ENCODE measurements at regions not wholly inside any gene's neighbourhood (a gene's known extent, or its start where the extent isn't known, plus 50 kb on each side); places are given as distances from the start of the nearest gene placed in this dataset.

GRCh38 chr20:7264137-7264536 is 496.7 kb downstream of the BMP2 start:
- no peaks in the 10 kb centered on the region for H3K27me3 Mint-ChIP-seq
- H3K27ac ChIP-seq (ENCODE audit: low read depth, low read length) = no peak overlapping the region
- no peaks in the 10 kb centered on the region for H3K36me3 Mint-ChIP-seq
- no peak overlapping the region for H3K27ac Mint-ChIP-seq
- peaks cover 0 to 20% (median 3%) of the 10 kb centered on the region in 5 donors for H3K9me3 Mint-ChIP-seq
- no peaks in the 10 kb centered on the region for H3K4me1 Mint-ChIP-seq
- H3K36me3 ChIP-seq (ENCODE audit: insufficient read depth, low read length) = no peaks in the 10 kb centered on the region
- no peaks in the 10 kb centered on the region for H3K4me1 ChIP-seq (ENCODE audit: insufficient read depth, low read length)
- no peak for DNase-seq
- H3K4me3 Mint-ChIP-seq = no peak overlapping the region
- ChIA-PET POLR2A (no interaction called here), CTCF (no interaction called here)
- no peaks in the 10 kb centered on the region for H3K27me3 ChIP-seq (ENCODE audit: insufficient read depth, low read length, poor library complexity, severe bottlenecking)
- no peak overlapping the region for H3K4me3 ChIP-seq (ENCODE audit: low read length)
- no peaks in the 10 kb centered on the region for H3K9me3 ChIP-seq (ENCODE audit: low read length)

GRCh38 chr20:7269452-7269851 is 502.0 kb downstream of the BMP2 start:
- Histone ChIP-seq H3K27me3 (ENCODE audit: insufficient read depth, low read length, poor library complexity, severe bottlenecking) (no peaks in the 10 kb centered on the region), H3K36me3 (ENCODE audit: insufficient read depth, low read length) (no peaks in the 10 kb centered on the region), H3K4me3 (ENCODE audit: low read length) (no peak overlapping the region), H3K9me3 (ENCODE audit: low read length) (no peaks in the 10 kb centered on the region), H3K4me1 (ENCODE audit: insufficient read depth, low read length) (no peaks in the 10 kb centered on the region), H3K27ac (ENCODE audit: low read depth, low read length) (no peak overlapping the region)
- no peak for DNase-seq
- POLR2A ChIA-PET = no interaction called here
- peaks cover 0 to 27% (median 6%) of the 10 kb centered on the region in 5 donors for H3K9me3 Mint-ChIP-seq
- H3K36me3 Mint-ChIP-seq = no peaks in the 10 kb centered on the region
- no peak overlapping the region for H3K4me3 Mint-ChIP-seq
- no peaks in the 10 kb centered on the region for H3K27me3 Mint-ChIP-seq
- CTCF ChIA-PET = no interaction called here
- H3K27ac Mint-ChIP-seq = no peak overlapping the region
- no peaks in the 10 kb centered on the region for H3K4me1 Mint-ChIP-seq

GRCh38 chr20:7272512-7272911 is 505.0 kb downstream of the BMP2 start:
- ChIA-PET POLR2A (no interaction called here), CTCF (no interaction called here)
- DNase-seq = no peak
- no peak overlapping the region for H3K4me3 ChIP-seq (ENCODE audit: low read length)
- no peak overlapping the region for H3K27ac Mint-ChIP-seq
- no peaks in the 10 kb centered on the region for H3K36me3 ChIP-seq (ENCODE audit: insufficient read depth, low read length)
- H3K27me3 ChIP-seq (ENCODE audit: insufficient read depth, low read length, poor library complexity, severe bottlenecking) = no peaks in the 10 kb centered on the region
- H3K27me3 Mint-ChIP-seq = no peaks in the 10 kb centered on the region
- H3K4me1 ChIP-seq (ENCODE audit: insufficient read depth, low read length) = no peaks in the 10 kb centered on the region
- no peak overlapping the region for H3K4me3 Mint-ChIP-seq
- no peaks in the 10 kb centered on the region for H3K36me3 Mint-ChIP-seq
- H3K9me3 Mint-ChIP-seq = peaks cover 3 to 26% (median 6%) of the 10 kb centered on the region in 5 donors
- H3K4me1 Mint-ChIP-seq = no peaks in the 10 kb centered on the region
- no peak overlapping the region for H3K27ac ChIP-seq (ENCODE audit: low read depth, low read length)
- H3K9me3 ChIP-seq (ENCODE audit: low read length) = no peaks in the 10 kb centered on the region

- Mint-ChIP-seq H3K36me3 (no peaks in the 10 kb centered on the region), H3K9me3 (peaks cover 3 to 24% (median 5%) of the 10 kb centered on the region in 5 donors), H3K27ac (no peak overlapping the region), H3K4me3 (no peak overlapping the region), H3K4me1 (no peaks in the 10 kb centered on the region), H3K27me3 (no peaks in the 10 kb centered on the region)
- POLR2A ChIA-PET = no interaction called here
- Histone ChIP-seq H3K9me3 (ENCODE audit: low read length) (no peaks in the 10 kb centered on the region), H3K27me3 (ENCODE audit: insufficient read depth, low read length, poor library complexity, severe bottlenecking) (no peaks in the 10 kb centered on the region), H3K4me1 (ENCODE audit: insufficient read depth, low read length) (no peaks in the 10 kb centered on the region), H3K27ac (ENCODE audit: low read depth, low read length) (no peak overlapping the region), H3K36me3 (ENCODE audit: insufficient read depth, low read length) (no peaks in the 10 kb centered on the region), H3K4me3 (ENCODE audit: low read length) (no peak overlapping the region)
- DNase-seq = no peak
- CTCF ChIA-PET = no interaction called here
These were observed 507.4 kb downstream of the BMP2 start for GRCh38 chr20:7274870-7275269.

- ChIA-PET CTCF (no interaction called here), POLR2A (no interaction called here)
- H3K4me1 ChIP-seq (ENCODE audit: insufficient read depth, low read length) = no peaks in the 10 kb centered on the region
- no peaks in the 10 kb centered on the region for H3K27me3 Mint-ChIP-seq
- peaks cover 5 to 25% (median 5%) of the 10 kb centered on the region in 5 donors for H3K9me3 Mint-ChIP-seq
- no peak overlapping the region for H3K27ac Mint-ChIP-seq
- H3K36me3 ChIP-seq (ENCODE audit: insufficient read depth, low read length) = no peaks in the 10 kb centered on the region
- H3K27me3 ChIP-seq (ENCODE audit: insufficient read depth, low read length, poor library complexity, severe bottlenecking) = no peaks in the 10 kb centered on the region
- no peaks in the 10 kb centered on the region for H3K36me3 Mint-ChIP-seq
- DNase-seq = no peak
- no peaks in the 10 kb centered on the region for H3K9me3 ChIP-seq (ENCODE audit: low read length)
- H3K4me1 Mint-ChIP-seq = no peaks in the 10 kb centered on the region
- H3K4me3 Mint-ChIP-seq = no peak overlapping the region
- no peak overlapping the region for H3K27ac ChIP-seq (ENCODE audit: low read depth, low read length)
- no peak overlapping the region for H3K4me3 ChIP-seq (ENCODE audit: low read length)
These were observed 508.3 kb downstream of the BMP2 start for GRCh38 chr20:7275645-7276237.

GRCh38 chr20:7285918-7286556 is 518.6 kb downstream of the BMP2 start:
- Mint-ChIP-seq H3K4me1 (no peaks in the 10 kb centered on the region), H3K27ac (no peak overlapping the region), H3K27me3 (no peaks in the 10 kb centered on the region), H3K4me3 (no peak overlapping the region), H3K36me3 (no peaks in the 10 kb centered on the region), H3K9me3 (peaks cover 1 to 11% (median 8%) of the 10 kb centered on the region in 5 donors)
- H3K4me3 ChIP-seq (ENCODE audit: low read length) = no peak overlapping the region
- CTCF ChIA-PET = no interaction called here
- no peaks in the 10 kb centered on the region for H3K9me3 ChIP-seq (ENCODE audit: low read length)
- no peak overlapping the region for H3K27ac ChIP-seq (ENCODE audit: low read depth, low read length)
- no peak for DNase-seq
- POLR2A ChIA-PET = no interaction called here
- H3K4me1 ChIP-seq (ENCODE audit: insufficient read depth, low read length) = no peaks in the 10 kb centered on the region
- H3K27me3 ChIP-seq (ENCODE audit: insufficient read depth, low read length, poor library complexity, severe bottlenecking) = no peaks in the 10 kb centered on the region
- H3K36me3 ChIP-seq (ENCODE audit: insufficient read depth, low read length) = no peaks in the 10 kb centered on the region

GRCh38 chr20:7291323-7291943 is 523.9 kb downstream of the BMP2 start:
- H3K4me3 ChIP-seq (ENCODE audit: low read length) = no peak overlapping the region
- no peaks in the 10 kb centered on the region for H3K36me3 ChIP-seq (ENCODE audit: insufficient read depth, low read length)
- no peaks in the 10 kb centered on the region for H3K9me3 ChIP-seq (ENCODE audit: low read length)
- Mint-ChIP-seq H3K4me3 (no peak overlapping the region), H3K36me3 (no peaks in the 10 kb centered on the region), H3K27ac (no peak overlapping the region), H3K4me1 (no peaks in the 10 kb centered on the region), H3K9me3 (peaks cover 2 to 13% (median 11%) of the 10 kb centered on the region in 5 donors), H3K27me3 (no peaks in the 10 kb centered on the region)
- ChIA-PET CTCF (no interaction called here), POLR2A (no interaction called here)
- no peaks in the 10 kb centered on the region for H3K4me1 ChIP-seq (ENCODE audit: insufficient read depth, low read length)
- H3K27ac ChIP-seq (ENCODE audit: low read depth, low read length) = no peak overlapping the region
- H3K27me3 ChIP-seq (ENCODE audit: insufficient read depth, low read length, poor library complexity, severe bottlenecking) = no peaks in the 10 kb centered on the region
- no peak for DNase-seq

GRCh38 chr20:7291946-7292345 is 524.5 kb downstream of the BMP2 start:
- H3K9me3 Mint-ChIP-seq = peaks cover 0 to 13% (median 12%) of the 10 kb centered on the region in 5 donors
- H3K36me3 Mint-ChIP-seq = no peaks in the 10 kb centered on the region
- H3K27ac ChIP-seq (ENCODE audit: low read depth, low read length) = no peak overlapping the region
- ChIA-PET POLR2A (no interaction called here), CTCF (no interaction called here)
- H3K36me3 ChIP-seq (ENCODE audit: insufficient read depth, low read length) = no peaks in the 10 kb centered on the region
- no peaks in the 10 kb centered on the region for H3K9me3 ChIP-seq (ENCODE audit: low read length)
- no peaks in the 10 kb centered on the region for H3K4me1 ChIP-seq (ENCODE audit: insufficient read depth, low read length)
- no peak overlapping the region for H3K4me3 ChIP-seq (ENCODE audit: low read length)
- no peak overlapping the region for H3K4me3 Mint-ChIP-seq
- no peak overlapping the region for H3K27ac Mint-ChIP-seq
- H3K27me3 ChIP-seq (ENCODE audit: insufficient read depth, low read length, poor library complexity, severe bottlenecking) = no peaks in the 10 kb centered on the region
- H3K4me1 Mint-ChIP-seq = no peaks in the 10 kb centered on the region
- DNase-seq = no peak
- H3K27me3 Mint-ChIP-seq = no peaks in the 10 kb centered on the region
